Lower leg skin (tissue), 3 donors: ENCODE measurements at regions not wholly inside any gene's neighbourhood (a gene's known extent, or its start where the extent isn't known, plus 50 kb on each side); places are given as distances from the start of the nearest gene placed in this dataset.
"Not testable (repeated sequence)": the region's sequence is repeated elsewhere in the genome, so short reads cannot be mapped to it uniquely, and the experiment has no call there.

Experiments
- CTCF ChIP-seq, 3 donors: fragments of 450-650 bp; IDR thresholded peaks; one replicate each; pipeline ENCODE4 v1.5.1; 2016; ENCODE audit warnings: antibody characterized with exemption in 3 of 3, mild to moderate bottlenecking in 3 of 3, moderate library complexity in 2 of 3
- POLR2A ChIP-seq, 2 donors: fragments of 450-650 bp; IDR thresholded peaks; one replicate each; pipeline ENCODE4 v1.6.1; 2016 to 2017; ENCODE audit warnings: antibody characterized with exemption in 2 of 2, mild to moderate bottlenecking in 1 of 2, moderate library complexity in 1 of 2

GRCh38 chr12:37441371-37441770 is 875.2 kb upstream of the ALG10B start:
- not testable (repeated sequence) for TF ChIP-seq POLR2A, CTCF (IDR thresholded peaks at IDR 0.05)
